Activated CD8-positive, alpha-beta T cell treated with anti-CD3 and anti-CD28 coated beads, Interleukin-2, amount 10 ng/mL, durations not matched to agents 7 days and 5 days (primary cell): ENCODE measurements at regions not wholly inside any gene's neighbourhood (a gene's known extent, or its start where the extent isn't known, plus 50 kb on each side); places are given as distances from the start of the nearest gene placed in this dataset.

Experiments
- ATAC-seq: fragments of 150-1000 bp; cut with Tn5 transposase; one replicate; pipeline ENCODE4 v1.10.0; 2021; ENCODE audit warnings: moderate library complexity
- CTCF ChIA-PET: fragments of 350-600 bp; sonication (Branson Sonifier 250); formaldehyde crosslinking; loops from one replicate; lab custom pipeline; 2021; ENCODE audit warnings: antibody characterized with exemption; lab: Charles Lee
- POLR2A ChIA-PET: fragments of 350-600 bp; sonication (Branson Sonifier 250); formaldehyde crosslinking; loops from one replicate; lab custom pipeline; 2021; ENCODE audit warnings: antibody characterized with exemption; lab: Charles Lee
- DNase-seq: peaks from one replicate; pipeline ENCODE4 v3.0.0-alpha.2; 2020
- H3K27ac Mint-ChIP-seq: one replicate; pipeline ENCODE4 v1.8.0; 2021; ENCODE audit warnings: mild to moderate bottlenecking, mixed read lengths
- H3K27me3 Mint-ChIP-seq: one replicate; pipeline ENCODE4 v1.8.0; 2021; ENCODE audit warnings: low read depth, mixed read lengths
- H3K36me3 Mint-ChIP-seq: one replicate; pipeline ENCODE4 v1.8.0; 2021; ENCODE audit warnings: low read depth, mixed read lengths
- H3K4me1 Mint-ChIP-seq: one replicate; pipeline ENCODE4 v1.8.0; 2021; ENCODE audit warnings: low read depth, mixed read lengths
- H3K4me3 Mint-ChIP-seq: one replicate; pipeline ENCODE4 v1.8.0; 2021; ENCODE audit warnings: mild to moderate bottlenecking, mixed read lengths
- H3K9me3 Mint-ChIP-seq: one replicate; pipeline ENCODE4 v1.8.0; 2022; ENCODE audit warnings: mixed read lengths; ENCODE audit not compliant: insufficient read depth

DNA sequence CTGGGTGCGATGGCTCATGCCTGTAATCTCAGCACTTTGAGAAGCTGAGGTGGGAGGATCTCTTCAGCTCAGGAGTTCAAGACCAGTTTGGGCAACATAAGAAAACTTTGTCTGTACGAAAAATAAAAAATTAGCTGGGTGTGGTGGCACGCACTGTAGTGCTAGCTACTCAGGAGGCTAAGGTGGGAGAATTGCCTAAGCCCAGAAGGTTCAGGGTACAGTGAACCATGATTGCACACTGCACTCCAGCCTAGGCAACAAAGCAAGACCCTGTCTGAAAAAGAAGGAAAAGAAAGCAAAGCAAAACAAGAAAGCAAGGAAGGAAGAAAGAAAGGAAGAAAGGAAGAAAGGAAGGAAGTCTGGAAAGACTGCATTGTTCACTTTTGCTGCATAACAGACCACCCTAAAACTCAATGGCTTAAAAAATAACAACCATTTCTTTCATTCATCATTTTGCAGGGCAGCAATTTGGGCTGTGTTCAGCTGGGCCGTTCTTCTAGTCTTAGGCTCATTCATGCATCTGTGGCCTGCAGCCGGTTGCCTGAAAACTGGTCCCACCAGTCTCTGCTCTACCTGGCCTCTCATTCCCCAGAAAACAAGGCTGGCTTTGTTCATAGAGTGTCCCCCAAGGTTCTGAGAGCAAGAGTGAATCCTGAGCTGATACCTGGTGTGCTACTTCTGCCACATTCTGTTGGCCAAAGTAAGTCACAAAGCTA is 82.4 kb upstream of the MIER3 start:
- Mint-ChIP-seq H3K4me3 (no peak overlapping the region), H3K36me3 (peaks cover 2% of the 10 kb centered on the region), H3K27me3 (peaks cover 14% of the 10 kb centered on the region), H3K9me3 (no peaks in the 10 kb centered on the region), H3K27ac (no peak overlapping the region), H3K4me1 (peaks cover 19% of the 10 kb centered on the region)
- CTCF ChIA-PET = interaction anchor here (1.2 kb wide), 1 partner anchor 21 kb away, joined by 4 read pairs; no protein-coding TSS in a partner anchor
- ATAC-seq (no peak), DNase-seq (no peak)
- POLR2A ChIA-PET = no interaction called here

DNA sequence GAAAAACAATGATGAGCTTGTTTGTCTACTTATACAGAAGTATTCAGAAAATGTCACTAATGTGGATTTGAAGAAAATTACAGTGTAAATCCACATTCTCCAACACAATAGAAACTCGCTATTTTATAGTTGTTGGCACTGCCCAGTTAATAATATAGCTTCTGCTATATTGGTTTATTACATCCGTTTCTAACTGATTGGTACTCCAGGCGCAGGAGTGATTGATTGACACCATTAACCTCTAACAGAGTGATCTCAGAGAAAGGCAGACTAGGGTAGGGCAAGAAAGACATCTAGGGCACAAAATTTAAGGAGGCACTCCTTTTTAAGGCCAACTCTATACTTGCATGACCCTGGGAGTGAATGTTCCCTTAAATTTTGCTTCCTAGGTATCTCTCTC is 84.0 kb upstream of the MIER3 start:
- Mint-ChIP-seq H3K4me3 (no peak overlapping the region), H3K27ac (no peak overlapping the region), H3K36me3 (peaks cover 2% of the 10 kb centered on the region), H3K27me3 (peaks cover 14% of the 10 kb centered on the region), H3K4me1 (peaks cover 9% of the 10 kb centered on the region), H3K9me3 (no peaks in the 10 kb centered on the region)
- ChIA-PET POLR2A (interaction anchor here (0.6 kb wide), 1 partner anchor 10 kb away, joined by 4 read pairs; no protein-coding TSS in a partner anchor), CTCF (no interaction called here)
- ATAC-seq = no peak
- no peak for DNase-seq

DNA sequence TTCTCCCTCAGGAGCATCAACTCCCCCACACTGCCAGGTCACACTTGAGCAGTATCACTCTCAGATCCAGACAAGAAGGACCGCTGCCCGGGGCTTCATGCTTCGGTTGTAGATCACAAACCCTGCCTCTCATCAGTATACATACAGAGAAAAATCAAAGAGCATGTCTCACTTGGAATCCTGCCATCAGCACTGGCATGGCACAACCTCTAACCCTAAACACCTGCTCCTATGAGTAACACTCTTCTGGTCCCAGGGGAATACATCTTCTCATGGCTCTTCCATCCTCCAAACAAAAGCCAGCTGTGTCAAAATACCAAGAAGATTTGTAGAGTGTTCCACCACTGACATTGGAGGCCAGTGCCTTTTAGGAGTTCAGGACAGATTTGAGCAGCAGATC is 84.8 kb upstream of the MIER3 start:
- Mint-ChIP-seq H3K36me3 (no peaks in the 10 kb centered on the region), H3K9me3 (no peaks in the 10 kb centered on the region), H3K27me3 (peaks cover 12% of the 10 kb centered on the region), H3K4me3 (no peak overlapping the region), H3K27ac (no peak overlapping the region), H3K4me1 (peaks cover 1% of the 10 kb centered on the region)
- POLR2A ChIA-PET = no interaction called here
- no peak for DNase-seq
- CTCF ChIA-PET = interaction anchor here (1.5 kb wide), 1 partner anchor 16 kb away, joined by 4 read pairs; no protein-coding TSS in a partner anchor
- ATAC-seq = no peak

DNA sequence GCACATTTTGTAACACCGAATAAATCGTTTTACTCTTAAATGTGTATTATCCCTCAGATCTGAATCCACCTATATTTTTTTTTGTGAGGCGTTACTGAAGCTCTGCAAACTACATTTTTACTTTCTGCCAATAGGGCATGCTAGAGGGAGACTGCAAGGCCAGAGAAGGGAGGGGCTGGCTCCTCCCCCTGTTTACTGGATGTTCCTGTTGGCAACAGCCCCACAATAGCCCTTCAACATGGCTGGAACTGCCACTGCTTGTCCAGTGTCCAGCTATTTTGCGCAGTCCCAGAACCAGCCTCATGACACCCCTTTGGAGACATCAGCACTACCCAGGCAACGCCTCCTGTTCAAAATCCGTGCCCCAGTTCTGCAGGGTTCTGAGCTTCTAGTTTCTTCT is 85.4 kb upstream of the MIER3 start:
- CTCF ChIA-PET = interaction anchor here (1.5 kb wide), 1 partner anchor 15 kb away, joined by 4 read pairs; no protein-coding TSS in a partner anchor
- H3K4me3 Mint-ChIP-seq = no peak overlapping the region

DNA sequence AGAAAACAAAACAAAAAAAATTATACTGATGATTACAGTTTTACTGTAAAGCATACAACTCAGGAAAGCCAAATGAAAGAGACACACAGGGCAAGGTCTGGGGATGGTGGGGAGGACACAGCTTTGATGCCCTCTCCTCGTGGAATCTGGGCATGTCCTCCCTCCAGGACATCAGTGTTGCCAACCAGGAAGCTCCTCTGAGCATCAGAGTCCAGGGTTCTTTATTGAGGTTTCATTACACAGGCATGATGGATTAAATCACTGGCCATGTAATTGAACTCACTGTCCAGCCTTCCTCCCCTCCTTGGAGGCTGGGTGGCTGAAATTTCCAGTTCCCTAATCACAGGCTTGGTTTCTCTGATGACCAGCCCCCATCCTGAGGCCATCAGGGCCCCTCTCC is 89.6 kb upstream of the MIER3 start:
- no peaks in the 10 kb centered on the region for H3K9me3 Mint-ChIP-seq
- CTCF ChIA-PET = no interaction called here
- H3K4me1 Mint-ChIP-seq = no peaks in the 10 kb centered on the region
- H3K36me3 Mint-ChIP-seq = no peaks in the 10 kb centered on the region
- peaks cover 2% of the 10 kb centered on the region for H3K27me3 Mint-ChIP-seq
- DNase-seq (no peak), ATAC-seq (no peak)
- H3K4me3 Mint-ChIP-seq = no peak overlapping the region
- POLR2A ChIA-PET = no interaction called here
- H3K27ac Mint-ChIP-seq = no peak overlapping the region

More for the DNA sequence above, 85.4 kb upstream of the MIER3 start:
- H3K27me3 Mint-ChIP-seq = peaks cover 8% of the 10 kb centered on the region
- H3K36me3 Mint-ChIP-seq = no peaks in the 10 kb centered on the region
- POLR2A ChIA-PET = no interaction called here
- ATAC-seq = no peak
- H3K9me3 Mint-ChIP-seq = no peaks in the 10 kb centered on the region
- DNase-seq = no peak
- no peaks in the 10 kb centered on the region for H3K4me1 Mint-ChIP-seq
- no peak overlapping the region for H3K27ac Mint-ChIP-seq

DNA sequence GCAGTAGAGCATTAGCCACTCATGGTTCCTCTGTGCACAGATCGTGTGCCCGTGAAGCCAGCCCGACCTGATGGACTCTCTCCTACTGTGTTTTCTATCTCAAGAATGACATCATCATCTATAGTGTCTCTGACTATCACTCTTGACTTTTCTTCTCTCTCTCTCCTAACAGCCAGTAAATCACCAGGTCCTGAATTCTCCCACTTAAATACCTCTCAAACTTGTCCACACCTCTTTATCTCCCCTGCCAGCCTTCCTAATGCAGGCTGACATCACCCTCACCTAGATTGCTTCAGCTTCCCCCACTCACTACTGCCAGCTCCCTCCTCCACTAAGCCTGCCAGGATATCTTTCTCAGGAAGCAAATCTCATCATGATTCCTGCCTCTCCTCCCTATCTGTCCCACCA is 90.6 kb upstream of the MIER3 start:
- no peaks in the 10 kb centered on the region for H3K36me3 Mint-ChIP-seq
- CTCF ChIA-PET = no interaction called here
- no peak overlapping the region for H3K4me3 Mint-ChIP-seq
- ATAC-seq = no peak
- H3K27ac Mint-ChIP-seq = no peak overlapping the region
- no peaks in the 10 kb centered on the region for H3K4me1 Mint-ChIP-seq
- H3K9me3 Mint-ChIP-seq = no peaks in the 10 kb centered on the region
- peaks cover 3% of the 10 kb centered on the region for H3K27me3 Mint-ChIP-seq
- no peak for DNase-seq
- POLR2A ChIA-PET = no interaction called here

DNA sequence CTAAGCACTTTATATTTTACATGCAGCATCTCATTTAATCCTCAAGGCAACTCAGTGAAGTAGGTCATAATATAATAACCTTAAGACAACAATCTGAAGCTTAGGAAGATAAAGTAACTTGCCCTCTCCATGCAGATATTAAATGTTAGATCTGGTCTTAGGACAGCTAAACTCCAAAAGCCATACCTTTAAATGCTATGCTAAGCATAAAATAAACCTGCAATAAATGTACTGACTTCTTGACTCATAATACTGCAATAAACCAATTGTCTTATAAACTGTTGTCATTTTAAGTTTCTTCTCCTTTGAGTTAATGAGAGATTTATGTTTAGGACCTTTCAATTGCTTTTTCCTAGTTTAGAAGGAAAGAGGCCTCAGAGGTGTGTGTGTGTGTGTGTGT is 102.2 kb upstream of the MIER3 start:
- Mint-ChIP-seq H3K36me3 (no peaks in the 10 kb centered on the region), H3K27ac (no peak overlapping the region), H3K4me3 (no peak overlapping the region), H3K27me3 (peaks cover 9% of the 10 kb centered on the region), H3K9me3 (no peaks in the 10 kb centered on the region), H3K4me1 (no peaks in the 10 kb centered on the region)
- ChIA-PET POLR2A (no interaction called here), CTCF (no interaction called here)
- no peak for ATAC-seq
- no peak for DNase-seq

DNA sequence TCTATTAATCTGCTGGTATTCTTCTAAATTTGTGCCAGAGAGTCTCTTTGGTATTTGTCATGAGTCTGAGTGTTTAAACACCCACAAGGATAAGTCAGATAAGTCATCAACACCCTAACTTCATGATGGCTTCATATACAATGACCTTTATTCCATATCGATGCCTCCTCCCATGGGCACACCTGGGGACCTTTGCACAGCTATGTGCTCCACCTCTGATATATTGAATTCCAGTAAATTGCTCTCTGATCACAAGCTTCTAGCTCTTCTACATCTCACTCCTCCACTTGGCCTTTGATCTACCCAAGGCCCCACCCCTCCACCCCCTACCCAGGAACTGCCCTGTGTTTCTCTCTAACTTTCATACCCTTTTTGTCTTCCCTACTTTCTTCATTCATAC is 102.7 kb upstream of the MIER3 start:
- Mint-ChIP-seq H3K4me1 (no peaks in the 10 kb centered on the region), H3K27me3 (peaks cover 9% of the 10 kb centered on the region), H3K27ac (no peak overlapping the region), H3K36me3 (no peaks in the 10 kb centered on the region), H3K4me3 (no peak overlapping the region), H3K9me3 (no peaks in the 10 kb centered on the region)
- ATAC-seq = no peak
- CTCF ChIA-PET = no interaction called here
- POLR2A ChIA-PET = no interaction called here
- DNase-seq = no peak

DNA sequence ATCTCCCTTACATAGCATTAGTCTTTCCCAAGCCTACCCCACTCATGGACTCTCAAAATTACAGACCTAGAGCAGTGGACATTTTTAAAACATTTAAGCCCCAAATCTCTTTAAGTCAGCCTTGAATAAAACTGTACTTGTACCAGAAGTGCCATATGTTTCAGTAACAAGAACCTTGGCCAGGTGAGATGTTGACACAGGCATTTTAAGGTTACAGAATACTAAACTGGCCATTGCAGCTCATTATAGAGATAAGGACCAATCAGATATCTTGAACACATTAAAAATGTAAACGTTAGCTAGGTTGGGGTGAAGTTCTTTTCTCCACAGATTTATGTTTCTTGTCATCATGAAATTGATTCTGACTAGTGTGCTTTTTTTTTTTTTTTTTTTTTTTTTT is 103.8 kb upstream of the MIER3 start:
- CTCF ChIA-PET = no interaction called here
- Mint-ChIP-seq H3K27ac (no peak overlapping the region), H3K4me1 (no peaks in the 10 kb centered on the region), H3K36me3 (no peaks in the 10 kb centered on the region), H3K4me3 (no peak overlapping the region), H3K9me3 (no peaks in the 10 kb centered on the region), H3K27me3 (peaks cover 3% of the 10 kb centered on the region)
- POLR2A ChIA-PET = no interaction called here
- no peak for ATAC-seq
- DNase-seq = no peak

DNA sequence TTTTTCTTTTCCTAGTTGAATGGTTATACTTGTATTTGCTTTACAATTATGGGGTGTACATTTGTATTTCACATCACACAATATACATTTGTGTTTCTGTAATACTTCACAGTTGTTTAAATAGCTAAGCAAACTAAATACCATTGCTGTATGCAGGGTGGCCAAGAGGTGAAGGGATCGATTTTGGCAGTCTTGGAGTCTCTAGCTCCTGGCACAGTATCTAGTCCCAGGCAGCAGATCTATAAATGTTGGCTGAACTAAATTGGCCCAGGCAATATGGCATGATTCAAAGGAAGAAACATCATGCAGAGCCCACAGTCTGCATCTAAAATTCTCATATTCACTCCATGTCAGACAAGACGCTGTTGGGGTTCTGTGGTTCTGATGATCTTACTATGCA is 110.1 kb upstream of the GPBP1 start:
- ChIA-PET CTCF (interaction anchor here (0.6 kb wide), 1 partner anchor 75 kb away, joined by 3 read pairs; no protein-coding TSS in a partner anchor), POLR2A (no interaction called here)
- no peak for DNase-seq
- Mint-ChIP-seq H3K27me3 (peaks cover 11% of the 10 kb centered on the region), H3K27ac (no peak overlapping the region), H3K36me3 (no peaks in the 10 kb centered on the region), H3K9me3 (no peaks in the 10 kb centered on the region), H3K4me1 (no peaks in the 10 kb centered on the region), H3K4me3 (no peak overlapping the region)
- ATAC-seq = no peak

DNA sequence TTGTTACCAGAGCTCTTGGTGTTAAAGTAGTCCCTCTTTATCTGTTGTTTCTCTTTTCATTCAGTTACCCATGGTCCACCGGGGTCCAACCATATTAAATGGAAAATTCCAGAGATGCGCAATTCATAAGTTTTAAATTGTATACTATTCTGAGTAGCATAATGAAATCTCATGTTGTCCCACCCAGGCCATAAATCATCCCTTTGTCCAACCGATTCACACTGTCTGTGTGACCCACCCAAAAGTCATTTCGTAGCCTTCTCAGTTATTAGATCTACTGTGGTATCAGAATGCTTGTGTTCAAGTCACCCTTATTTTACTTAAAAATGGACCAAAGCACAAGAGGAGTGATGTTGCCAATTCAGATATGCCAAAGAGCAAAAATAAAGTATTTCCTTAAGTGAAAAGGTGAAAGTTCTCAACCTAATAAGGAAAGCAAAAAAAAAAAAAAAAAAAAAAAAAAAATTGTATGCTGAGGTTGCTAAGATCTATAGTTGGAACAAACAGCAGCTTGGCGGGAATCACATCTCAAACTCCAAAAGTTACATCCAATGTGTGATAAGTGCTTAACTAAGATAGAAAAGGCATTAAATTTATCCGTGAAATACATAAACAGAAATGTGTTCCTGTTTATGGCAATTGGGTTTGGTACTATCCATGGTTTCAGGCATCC is 106.8 kb upstream of the GPBP1 start:
- ChIA-PET POLR2A (no interaction called here), CTCF (no interaction called here)
- H3K4me1 Mint-ChIP-seq = no peaks in the 10 kb centered on the region
- no peaks in the 10 kb centered on the region for H3K9me3 Mint-ChIP-seq
- ATAC-seq (no peak), DNase-seq (no peak)
- no peak overlapping the region for H3K27ac Mint-ChIP-seq
- H3K4me3 Mint-ChIP-seq = no peak overlapping the region
- H3K27me3 Mint-ChIP-seq = peaks cover 9% of the 10 kb centered on the region
- H3K36me3 Mint-ChIP-seq = no peaks in the 10 kb centered on the region

DNA sequence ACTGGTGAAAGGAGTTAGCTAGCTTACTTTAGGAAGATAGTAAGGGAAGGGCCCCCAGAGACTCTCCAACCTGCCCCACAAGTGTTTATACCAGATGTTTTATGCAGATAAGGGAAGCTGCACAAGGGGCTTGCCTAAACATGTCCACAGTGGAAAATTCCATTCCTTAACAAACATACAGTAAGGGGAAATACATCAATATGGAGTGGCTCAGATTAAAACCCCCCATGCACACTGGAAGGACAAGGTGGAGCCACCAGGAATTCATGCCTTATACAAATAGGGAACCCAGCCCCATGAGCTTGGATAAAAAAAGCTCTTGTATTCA is 106.3 kb upstream of the GPBP1 start:
- H3K27me3 Mint-ChIP-seq = peaks cover 10% of the 10 kb centered on the region
- ChIA-PET POLR2A (no interaction called here), CTCF (no interaction called here)
- no peak overlapping the region for H3K27ac Mint-ChIP-seq
- no peaks in the 10 kb centered on the region for H3K4me1 Mint-ChIP-seq
- no peak overlapping the region for H3K4me3 Mint-ChIP-seq
- H3K9me3 Mint-ChIP-seq = no peaks in the 10 kb centered on the region
- ATAC-seq = no peak
- no peak for DNase-seq
- no peaks in the 10 kb centered on the region for H3K36me3 Mint-ChIP-seq
